Fibroblast of lung (primary cell): ENCODE measurements at regions not wholly inside any gene's neighbourhood (a gene's known extent, or its start where the extent isn't known, plus 50 kb on each side); places are given as distances from the start of the nearest gene placed in this dataset.

Source experiments
- CTCF ChIP-seq, 2 donors: IDR thresholded peaks in 1 of 2; conservative IDR thresholded peaks in 1 of 2; 1 replicate in 1 of 2; 2 replicates in 1 of 2; pipeline ENCODE4 v1.5.1; 2011 to 2012; ENCODE audit warnings: low read length in 2 of 2, control low read depth in 1 of 2, inconsistent platforms in 1 of 2, low read depth in 1 of 2, mild to moderate bottlenecking in 1 of 2
- EZH2 ChIP-seq: IDR thresholded peaks from 2 replicates; pipeline ENCODE4 v1.5.1; 2012; ENCODE audit warnings: low read length, control low read depth, mild to moderate bottlenecking; ENCODE audit errors: missing control alignments

GRCh38 chr6:16876201-16876600 is 114.9 kb upstream of the ATXN1 start:
- TF ChIP-seq CTCF (conservative IDR thresholded peaks at IDR 0.05 in 1 of 2, IDR thresholded peaks at IDR 0.05 in 1 of 2; ENCODE audit: low read depth in 1 of 2, low read length in 2 of 2), result no peak
- TF ChIP-seq EZH2, result no peak
